Neural cell (in vitro differentiated cells): ENCODE measurements at regions not wholly inside any gene's neighbourhood (a gene's known extent, or its start where the extent isn't known, plus 50 kb on each side); places are given as distances from the start of the nearest gene placed in this dataset.

Experiments used
- H2AFZ ChIP-seq: fragments of 200-600, 300-800 bp; sonication (generic), shearing (Covaris generic); 2 replicates; pipeline ENCODE4 v1.6.0; 2014; ENCODE audit warnings: low read depth, mild to moderate bottlenecking, antibody characterized with exemption, low read length, moderate library complexity
- H3F3A ChIP-seq: fragments of 200-600 bp; shearing (Covaris generic); 2 replicates; pipeline ENCODE4 v1.6.1; 2016; ENCODE audit warnings: mild to moderate bottlenecking, moderate library complexity, mixed read lengths, antibody characterized with exemption, low read length; ENCODE audit not compliant: insufficient read depth, poor library complexity, severe bottlenecking
- H3K27ac ChIP-seq: fragments of 200-600, 300-800 bp; sonication (generic), shearing (Covaris generic); 2 replicates; pipeline ENCODE4 v1.5.1; 2014; ENCODE audit warnings: mild to moderate bottlenecking, low read length, moderate library complexity
- H3K27me3 ChIP-seq: fragments of 300-800, 200-600 bp; sonication (generic), shearing (Covaris generic); 2 replicates; pipeline ENCODE4 v1.6.0; 2014; ENCODE audit warnings: mild to moderate bottlenecking, low read depth, low read length, moderate library complexity; ENCODE audit not compliant: insufficient read depth
- H3K36me3 ChIP-seq: fragments of 300-800, 200-600 bp; sonication (generic), shearing (Covaris generic); 2 replicates; pipeline ENCODE4 v1.5.1; 2014; ENCODE audit warnings: mild to moderate bottlenecking, antibody characterized with exemption, low read length, moderate library complexity; ENCODE audit not compliant: insufficient read depth
- H3K4me2 ChIP-seq: fragments of 300-800, 200-600 bp; sonication (generic), shearing (Covaris generic); 2 replicates; pipeline ENCODE4 v1.6.0; 2014; ENCODE audit warnings: mild to moderate bottlenecking, low read length
- H3K4me3 ChIP-seq: fragments of 300-800, 200-600 bp; sonication (generic), shearing (Covaris generic); 2 replicates; pipeline ENCODE4 v1.5.1; 2014; ENCODE audit warnings: mild to moderate bottlenecking, low read length, moderate library complexity
- H3K79me2 ChIP-seq: fragments of 200-600 bp; shearing (Covaris generic); replicated peaks from 2 replicates; pipeline ENCODE4 v1.6.0; 2014; ENCODE audit warnings: mild to moderate bottlenecking, low read length, moderate library complexity; ENCODE audit not compliant: insufficient read depth
- H3K9ac ChIP-seq: fragments of 300-800, 200-600 bp; sonication (generic), shearing (Covaris generic); 2 replicates; pipeline ENCODE4 v1.6.1; 2016; ENCODE audit warnings: mild to moderate bottlenecking, low read length, mixed read lengths
- H3K9me2 ChIP-seq: fragments of 200-600 bp; shearing (Covaris generic); 2 replicates; pipeline ENCODE4 v1.6.1; 2016; ENCODE audit warnings: mild to moderate bottlenecking, low read length, mixed read lengths; ENCODE audit not compliant: insufficient read depth
- H3K9me3 ChIP-seq: fragments of 200-600, 300-800 bp; sonication (generic), shearing (Covaris generic); 2 replicates; pipeline ENCODE4 v1.6.1; 2016; ENCODE audit warnings: mild to moderate bottlenecking, mixed run types, low read length, moderate library complexity, mixed read lengths
- H4K20me1 ChIP-seq: fragments of 200-600 bp; shearing (Covaris generic); 2 replicates; pipeline ENCODE4 v1.6.1; 2016; ENCODE audit warnings: mild to moderate bottlenecking, mixed run types; ENCODE audit not compliant: insufficient read depth
- EP300 ChIP-seq: fragments of 450-650 bp; conservative IDR thresholded peaks from 2 replicates; pipeline ENCODE4 v1.6.1; 2014; ENCODE audit warnings: antibody characterized with exemption, mild to moderate bottlenecking, moderate library complexity; ENCODE audit not compliant: poor library complexity, severe bottlenecking
- EZH2 ChIP-seq: fragments of 200-600, 300-800 bp; shearing (Covaris generic), sonication (generic); IDR thresholded peaks from 2 replicates; pipeline ENCODE4 v1.6.1; 2014; ENCODE audit warnings: antibody characterized with exemption, low read length, borderline replicate concordance, mild to moderate bottlenecking; ENCODE audit not compliant: insufficient read depth, poor library complexity, severe bottlenecking
- MXI1 ChIP-seq: fragments of 450-650 bp; conservative IDR thresholded peaks from 2 replicates; pipeline ENCODE4 v1.6.1; 2014; ENCODE audit warnings: antibody characterized with exemption, mild to moderate bottlenecking; ENCODE audit not compliant: poor library complexity, severe bottlenecking
- POLR2AphosphoS5 ChIP-seq: IDR thresholded peaks from 2 replicates; pipeline ENCODE4 v1.6.1; 2012
- RAD21 ChIP-seq: fragments of 450-650 bp; conservative IDR thresholded peaks from 2 replicates; pipeline ENCODE4 v1.6.1; 2014; ENCODE audit warnings: antibody characterized with exemption, mild to moderate bottlenecking, moderate library complexity
- SMC3 ChIP-seq: fragments of 450-650 bp; conservative IDR thresholded peaks from 2 replicates; pipeline ENCODE4 v1.6.1; 2014; ENCODE audit warnings: antibody characterized with exemption, mild to moderate bottlenecking, moderate library complexity; ENCODE audit not compliant: poor library complexity
- TAF1 ChIP-seq: IDR thresholded peaks from 2 replicates; pipeline ENCODE4 v1.6.1; 2012; ENCODE audit warnings: low read depth
- TF ChIP-seq, protein P1 (sequence below): IDR thresholded peaks from 2 replicates; pipeline ENCODE4 v1.6.1; 2012; ENCODE audit warnings: borderline replicate concordance
- TF ChIP-seq, protein P2 (sequence below): fragments of 450-650 bp; IDR thresholded peaks from 2 replicates; pipeline ENCODE4 v1.5.1; 2014; ENCODE audit warnings: antibody characterized with exemption, mild to moderate bottlenecking, moderate library complexity; ENCODE audit not compliant: poor library complexity, severe bottlenecking

DNA sequence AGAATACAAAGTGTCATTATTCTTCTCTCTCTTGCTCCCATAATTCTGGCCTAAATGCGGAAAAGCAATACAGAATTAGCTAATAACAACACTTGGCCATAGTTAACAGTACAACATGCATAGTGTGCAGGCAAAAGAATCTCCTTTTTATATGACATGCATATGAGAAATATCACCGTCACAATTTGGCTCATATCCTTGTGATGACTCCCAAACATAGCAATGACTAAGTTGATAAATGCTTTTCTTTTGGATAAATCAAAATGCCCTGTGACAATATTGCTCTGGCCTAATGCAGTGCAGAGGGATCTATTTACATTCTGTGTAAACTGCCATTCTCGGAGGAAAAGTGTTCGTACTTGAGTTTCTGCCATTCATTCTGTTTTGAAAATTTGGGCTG lies 121.9 kb upstream of the GHR start:
- Histone ChIP-seq H3K9me3 (no peaks in the 10 kb centered on the region), H3K9ac (no peak overlapping the region), H3K79me2 (no peaks in the 10 kb centered on the region), H2AFZ (no peak overlapping the region), H3K9me2 (no peaks in the 10 kb centered on the region), H3F3A (no peaks in the 10 kb centered on the region), H3K36me3 (no peaks in the 10 kb centered on the region), H3K27ac (no peak overlapping the region), H3K27me3 (no peaks in the 10 kb centered on the region), H4K20me1 (no peaks in the 10 kb centered on the region), H3K4me2 (no peak overlapping the region), H3K4me3 (no peak overlapping the region)
- no peak for TF ChIP-seq POLR2AphosphoS5
- no peak for TF ChIP-seq RAD21
- TF ChIP-seq TAF1: no peak
- TF ChIP-seq EZH2: no peak
- TF ChIP-seq EP300: no peak
- TF ChIP-seq, protein P1, sequence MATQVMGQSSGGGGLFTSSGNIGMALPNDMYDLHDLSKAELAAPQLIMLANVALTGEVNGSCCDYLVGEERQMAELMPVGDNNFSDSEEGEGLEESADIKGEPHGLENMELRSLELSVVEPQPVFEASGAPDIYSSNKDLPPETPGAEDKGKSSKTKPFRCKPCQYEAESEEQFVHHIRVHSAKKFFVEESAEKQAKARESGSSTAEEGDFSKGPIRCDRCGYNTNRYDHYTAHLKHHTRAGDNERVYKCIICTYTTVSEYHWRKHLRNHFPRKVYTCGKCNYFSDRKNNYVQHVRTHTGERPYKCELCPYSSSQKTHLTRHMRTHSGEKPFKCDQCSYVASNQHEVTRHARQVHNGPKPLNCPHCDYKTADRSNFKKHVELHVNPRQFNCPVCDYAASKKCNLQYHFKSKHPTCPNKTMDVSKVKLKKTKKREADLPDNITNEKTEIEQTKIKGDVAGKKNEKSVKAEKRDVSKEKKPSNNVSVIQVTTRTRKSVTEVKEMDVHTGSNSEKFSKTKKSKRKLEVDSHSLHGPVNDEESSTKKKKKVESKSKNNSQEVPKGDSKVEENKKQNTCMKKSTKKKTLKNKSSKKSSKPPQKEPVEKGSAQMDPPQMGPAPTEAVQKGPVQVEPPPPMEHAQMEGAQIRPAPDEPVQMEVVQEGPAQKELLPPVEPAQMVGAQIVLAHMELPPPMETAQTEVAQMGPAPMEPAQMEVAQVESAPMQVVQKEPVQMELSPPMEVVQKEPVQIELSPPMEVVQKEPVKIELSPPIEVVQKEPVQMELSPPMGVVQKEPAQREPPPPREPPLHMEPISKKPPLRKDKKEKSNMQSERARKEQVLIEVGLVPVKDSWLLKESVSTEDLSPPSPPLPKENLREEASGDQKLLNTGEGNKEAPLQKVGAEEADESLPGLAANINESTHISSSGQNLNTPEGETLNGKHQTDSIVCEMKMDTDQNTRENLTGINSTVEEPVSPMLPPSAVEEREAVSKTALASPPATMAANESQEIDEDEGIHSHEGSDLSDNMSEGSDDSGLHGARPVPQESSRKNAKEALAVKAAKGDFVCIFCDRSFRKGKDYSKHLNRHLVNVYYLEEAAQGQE: no peak
- TF ChIP-seq MXI1: no peak
- TF ChIP-seq SMC3: no peak
- TF ChIP-seq, protein P2, sequence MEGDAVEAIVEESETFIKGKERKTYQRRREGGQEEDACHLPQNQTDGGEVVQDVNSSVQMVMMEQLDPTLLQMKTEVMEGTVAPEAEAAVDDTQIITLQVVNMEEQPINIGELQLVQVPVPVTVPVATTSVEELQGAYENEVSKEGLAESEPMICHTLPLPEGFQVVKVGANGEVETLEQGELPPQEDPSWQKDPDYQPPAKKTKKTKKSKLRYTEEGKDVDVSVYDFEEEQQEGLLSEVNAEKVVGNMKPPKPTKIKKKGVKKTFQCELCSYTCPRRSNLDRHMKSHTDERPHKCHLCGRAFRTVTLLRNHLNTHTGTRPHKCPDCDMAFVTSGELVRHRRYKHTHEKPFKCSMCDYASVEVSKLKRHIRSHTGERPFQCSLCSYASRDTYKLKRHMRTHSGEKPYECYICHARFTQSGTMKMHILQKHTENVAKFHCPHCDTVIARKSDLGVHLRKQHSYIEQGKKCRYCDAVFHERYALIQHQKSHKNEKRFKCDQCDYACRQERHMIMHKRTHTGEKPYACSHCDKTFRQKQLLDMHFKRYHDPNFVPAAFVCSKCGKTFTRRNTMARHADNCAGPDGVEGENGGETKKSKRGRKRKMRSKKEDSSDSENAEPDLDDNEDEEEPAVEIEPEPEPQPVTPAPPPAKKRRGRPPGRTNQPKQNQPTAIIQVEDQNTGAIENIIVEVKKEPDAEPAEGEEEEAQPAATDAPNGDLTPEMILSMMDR: no peak

- H3K27ac ChIP-seq: no peak overlapping the region
- no peaks in the 10 kb centered on the region for H3K9me2 ChIP-seq
- H3K79me2 ChIP-seq: no peaks in the 10 kb centered on the region
- H3K36me3 ChIP-seq: no peaks in the 10 kb centered on the region
- H3K27me3 ChIP-seq: no peaks in the 10 kb centered on the region
- no peaks in the 10 kb centered on the region for H3K9me3 ChIP-seq
- no peak overlapping the region for H3K9ac ChIP-seq
- H4K20me1 ChIP-seq: no peaks in the 10 kb centered on the region
- no peaks in the 10 kb centered on the region for H3F3A ChIP-seq
- H3K4me3 ChIP-seq: no peak overlapping the region
- no peak overlapping the region for H2AFZ ChIP-seq
- H3K4me2 ChIP-seq: no peak overlapping the region
- TF ChIP-seq RAD21: no peak
- TF ChIP-seq POLR2AphosphoS5: no peak
- TF ChIP-seq, protein P2: no peak
- no peak for TF ChIP-seq SMC3
- TF ChIP-seq EP300: no peak
- TF ChIP-seq EZH2: no peak
- TF ChIP-seq, protein P1: no peak
Observed at GRCh38 chr5:42302186-42302585, 121.1 kb upstream of the GHR start.
